H1 (cell line): ENCODE measurements at regions not wholly inside any gene's neighbourhood (a gene's known extent, or its start where the extent isn't known, plus 50 kb on each side); places are given as distances from the start of the nearest gene placed in this dataset.

Experiments used
- CTCF ChIP-seq, 3 experiments: IDR thresholded peaks; 1 replicate in 2 of 3; 2 replicates in 1 of 3; pipeline versions ENCODE4 v1.5.1 to v1.6.1; 2011; ENCODE audit warnings: low read length in 3 of 3, mild to moderate bottlenecking in 3 of 3, inconsistent platforms in 2 of 3, low read depth in 1 of 3, moderate library complexity in 1 of 3; ENCODE audit not compliant: insufficient read depth in 1 of 3; ENCODE audit errors: control extremely low read depth in 1 of 3
- KDM5A ChIP-seq: fragments of 200-600 bp; IDR thresholded peaks from 2 replicates; pipeline ENCODE4 v1.7.1; 2012; ENCODE audit warnings: mild to moderate bottlenecking, low read length, inconsistent platforms, mixed read lengths
- NRF1 ChIP-seq: IDR thresholded peaks from 2 replicates; pipeline ENCODE4 v1.6.1; 2011; ENCODE audit warnings: mild to moderate bottlenecking, low read depth, low read length, improper control_type of control experiment
- RNF2 ChIP-seq: fragments of 200-900, 300-1000 bp; sonication (generic); IDR thresholded peaks from 2 replicates; pipeline ENCODE4 v1.7.1; 2016; ENCODE audit warnings: borderline replicate concordance, low read depth, mild to moderate bottlenecking, antibody characterized with exemption, low read length; ENCODE audit not compliant: poor library complexity, severe bottlenecking; ENCODE audit errors: missing control alignments
- SIN3A ChIP-seq, 2 experiments: IDR thresholded peaks in 1 of 2; conservative IDR thresholded peaks in 1 of 2; 2 replicates each; pipeline ENCODE4 v1.6.1; 2011 to 2012; ENCODE audit warnings: low read length in 2 of 2, improper control_type of control experiment in 1 of 2, low read depth in 1 of 2, mild to moderate bottlenecking in 1 of 2
- TBP ChIP-seq: IDR thresholded peaks from 2 replicates; pipeline ENCODE4 v1.6.1; 2011; ENCODE audit warnings: low read depth, low read length, improper control_type of control experiment

- TF ChIP-seq TBP (no peak), CTCF (IDR thresholded peaks at IDR 0.05; ENCODE audit: control extremely low read depth in 1 of 3, insufficient read depth in 1 of 3, low read depth in 1 of 3, low read length in 3 of 3) (no peak), NRF1 (no peak), KDM5A (no peak), RNF2 (no peak), SIN3A (conservative IDR thresholded peaks at IDR 0.05 in 1 of 2, IDR thresholded peaks at IDR 0.05 in 1 of 2; ENCODE audit: low read depth in 1 of 2, low read length in 2 of 2) (no peak)
- TF ChIP-seq, all 59 proteins: peak for 0
Measured at GRCh38 chr15:69686626-69687025, 234.0 kb downstream of the RPLP1 start (continued).
